HEK293 (cell line): ENCODE measurements at regions not wholly inside any gene's neighbourhood (a gene's known extent, or its start where the extent isn't known, plus 50 kb on each side); places are given as distances from the start of the nearest gene placed in this dataset.

Source experiments
- BCL11B ChIP-seq: fragments of 450-650 bp; formaldehyde crosslinking; IDR thresholded peaks from 2 replicates; pipeline ENCODE4 v1.5.1; 2016; ENCODE audit warnings: low read depth, missing biosample characterization, missing genetic modification characterization
- BCL6B ChIP-seq: fragments of 450-650 bp; formaldehyde crosslinking; IDR thresholded peaks from 2 replicates; pipeline ENCODE4 v1.5.1; 2017; ENCODE audit warnings: missing biosample characterization, missing genetic modification characterization
- CTCF ChIP-seq: fragments of 450-650 bp; formaldehyde crosslinking; IDR thresholded peaks from 2 replicates; pipeline ENCODE4 v1.5.1; 2016; ENCODE audit warnings: missing biosample characterization, missing genetic modification characterization
- GLIS1 ChIP-seq: fragments of 450-650 bp; formaldehyde crosslinking; IDR thresholded peaks from 2 replicates; pipeline ENCODE4 v1.5.1; 2016; ENCODE audit warnings: missing biosample characterization, missing genetic modification characterization
- KLF1 ChIP-seq: fragments of 450-650 bp; formaldehyde crosslinking; IDR thresholded peaks from 2 replicates; pipeline ENCODE4 v1.5.1; 2016; ENCODE audit warnings: missing biosample characterization, missing genetic modification characterization
- KLF9 ChIP-seq: fragments of 450-650 bp; formaldehyde crosslinking; IDR thresholded peaks from 2 replicates; pipeline ENCODE4 v1.5.1; 2016; ENCODE audit warnings: missing biosample characterization, missing genetic modification characterization, low read depth
- OSR2 ChIP-seq: fragments of 450-650 bp; formaldehyde crosslinking; IDR thresholded peaks from 2 replicates; pipeline ENCODE4 v1.5.1; 2016; ENCODE audit warnings: missing biosample characterization, missing genetic modification characterization
- SP7 ChIP-seq: fragments of 450-650 bp; formaldehyde crosslinking; IDR thresholded peaks from 2 replicates; pipeline ENCODE4 v1.5.1; 2016; ENCODE audit warnings: missing biosample characterization, missing genetic modification characterization
- TSHZ1 ChIP-seq: fragments of 450-650 bp; formaldehyde crosslinking; IDR thresholded peaks from 2 replicates; pipeline ENCODE4 v1.5.1; 2016; ENCODE audit warnings: missing biosample characterization, missing genetic modification characterization, borderline replicate concordance
- YY1 ChIP-seq: fragments of 450-650 bp; formaldehyde crosslinking; IDR thresholded peaks from 2 replicates; pipeline ENCODE4 v1.5.1; 2018; ENCODE audit warnings: missing biosample characterization, missing genetic modification characterization
- ZBTB10 ChIP-seq: fragments of 450-650 bp; formaldehyde crosslinking; IDR thresholded peaks from 2 replicates; pipeline ENCODE4 v1.5.1; 2016; ENCODE audit warnings: missing biosample characterization, missing genetic modification characterization
- ZBTB20 ChIP-seq: fragments of 450-650 bp; formaldehyde crosslinking; IDR thresholded peaks from 2 replicates; pipeline ENCODE4 v1.5.1; 2016; ENCODE audit warnings: missing biosample characterization, missing genetic modification characterization
- ZBTB21 ChIP-seq: fragments of 450-650 bp; formaldehyde crosslinking; IDR thresholded peaks from 2 replicates; pipeline ENCODE4 v1.5.1; 2017; ENCODE audit warnings: missing biosample characterization, missing genetic modification characterization
- ZBTB49 ChIP-seq: fragments of 450-650 bp; formaldehyde crosslinking; IDR thresholded peaks from 2 replicates; pipeline ENCODE4 v1.5.1; 2016; ENCODE audit warnings: missing biosample characterization, missing genetic modification characterization, low read depth
- ZFP69B ChIP-seq: fragments of 450-650 bp; formaldehyde crosslinking; IDR thresholded peaks from 2 replicates; pipeline ENCODE4 v1.5.1; 2016; ENCODE audit warnings: missing biosample characterization, missing genetic modification characterization
- ZNF10 ChIP-seq: fragments of 450-650 bp; formaldehyde crosslinking; IDR thresholded peaks from 2 replicates; pipeline ENCODE4 v1.5.1; 2017; ENCODE audit warnings: missing biosample characterization, missing genetic modification characterization
- ZNF121 ChIP-seq: fragments of 450-650 bp; formaldehyde crosslinking; IDR thresholded peaks from 2 replicates; pipeline ENCODE4 v1.5.1; 2016; ENCODE audit warnings: missing biosample characterization, missing genetic modification characterization
- ZNF155 ChIP-seq: fragments of 450-650 bp; formaldehyde crosslinking; IDR thresholded peaks from 2 replicates; pipeline ENCODE4 v1.5.1; 2016; ENCODE audit warnings: missing biosample characterization, missing genetic modification characterization
- ZNF184 ChIP-seq: fragments of 450-650 bp; IDR thresholded peaks from 2 replicates; pipeline ENCODE4 v1.5.1; 2018; ENCODE audit warnings: missing biosample characterization, mild to moderate bottlenecking, missing genetic modification characterization
- ZNF19 ChIP-seq: fragments of 450-650 bp; formaldehyde crosslinking; IDR thresholded peaks from 2 replicates; pipeline ENCODE4; 2016; ENCODE audit warnings: missing biosample characterization, missing genetic modification characterization, low read depth
- ZNF449 ChIP-seq: fragments of 450-650 bp; formaldehyde crosslinking; IDR thresholded peaks from 2 replicates; pipeline ENCODE4 v1.5.1; 2017; ENCODE audit warnings: missing biosample characterization, mild to moderate bottlenecking, missing genetic modification characterization, moderate library complexity
- ZNF768 ChIP-seq: fragments of 450-650 bp; formaldehyde crosslinking; IDR thresholded peaks from 2 replicates; pipeline ENCODE4 v1.5.1; 2018; ENCODE audit warnings: missing biosample characterization, mild to moderate bottlenecking, missing genetic modification characterization
- ZSCAN18 ChIP-seq: fragments of 450-650 bp; formaldehyde crosslinking; IDR thresholded peaks from 2 replicates; pipeline ENCODE4 v1.5.1; 2016; ENCODE audit warnings: missing biosample characterization, missing genetic modification characterization

GRCh38 chr11:114783805-114784204 lies 105.5 kb downstream of the NXPE2 start (continued):
- TF ChIP-seq GLIS1 (tag by site-specific recombination) (peak; percentile 33; the same call in 1 of the 2 replicates), KLF1 (tag by site-specific recombination) (no peak), YY1 (tag by site-specific recombination) (no peak), ZBTB20 (no peak; the same call in 1 of the 2 replicates), SP7 (tag by site-specific recombination) (peak; percentile 88), ZBTB10 (tag by site-specific recombination) (no peak), CTCF (tag by site-specific recombination) (no peak), ZBTB49 (tag by site-specific recombination) (no peak), ZNF155 (no peak), BCL11B (tag by site-specific recombination) (no peak), OSR2 (tag by site-specific recombination) (peak; percentile 60), ZSCAN18 (tag by site-specific recombination) (no peak), TSHZ1 (tag by site-specific recombination) (peak; percentile 54; the same call in 1 of the 2 replicates), ZNF768 (tag by site-specific recombination) (no peak), ZNF10 (tag by site-specific recombination) (no peak), ZBTB21 (tag by site-specific recombination) (no peak), ZNF449 (tag by site-specific recombination) (no peak), BCL6B (tag by site-specific recombination) (no peak), ZFP69B (no peak), ZNF121 (tag by site-specific recombination) (no peak), ZNF19 (tag by site-specific recombination) (no peak), ZNF184 (tag by site-specific recombination) (no peak), KLF9 (tag by site-specific recombination) (no peak)
